DND-41 (cell line): ENCODE measurements at regions not wholly inside any gene's neighbourhood (a gene's known extent, or its start where the extent isn't known, plus 50 kb on each side); places are given as distances from the start of the nearest gene placed in this dataset.

Experiments
- EZH2 ChIP-seq: IDR thresholded peaks from 3 replicates; pipeline ENCODE4 v1.6.1; 2012; ENCODE audit warnings: borderline replicate concordance, low read depth, mild to moderate bottlenecking, moderate library complexity, low read length, inconsistent platforms; ENCODE audit not compliant: severe bottlenecking
- TF ChIP-seq, protein P1 (sequence below): IDR thresholded peaks from 2 replicates; pipeline ENCODE4 v1.5.1; 2012; ENCODE audit warnings: borderline replicate concordance, low read length, moderate library complexity, mild to moderate bottlenecking; ENCODE audit not compliant: poor library complexity, severe bottlenecking; ENCODE audit errors: extremely low read depth

DNA sequence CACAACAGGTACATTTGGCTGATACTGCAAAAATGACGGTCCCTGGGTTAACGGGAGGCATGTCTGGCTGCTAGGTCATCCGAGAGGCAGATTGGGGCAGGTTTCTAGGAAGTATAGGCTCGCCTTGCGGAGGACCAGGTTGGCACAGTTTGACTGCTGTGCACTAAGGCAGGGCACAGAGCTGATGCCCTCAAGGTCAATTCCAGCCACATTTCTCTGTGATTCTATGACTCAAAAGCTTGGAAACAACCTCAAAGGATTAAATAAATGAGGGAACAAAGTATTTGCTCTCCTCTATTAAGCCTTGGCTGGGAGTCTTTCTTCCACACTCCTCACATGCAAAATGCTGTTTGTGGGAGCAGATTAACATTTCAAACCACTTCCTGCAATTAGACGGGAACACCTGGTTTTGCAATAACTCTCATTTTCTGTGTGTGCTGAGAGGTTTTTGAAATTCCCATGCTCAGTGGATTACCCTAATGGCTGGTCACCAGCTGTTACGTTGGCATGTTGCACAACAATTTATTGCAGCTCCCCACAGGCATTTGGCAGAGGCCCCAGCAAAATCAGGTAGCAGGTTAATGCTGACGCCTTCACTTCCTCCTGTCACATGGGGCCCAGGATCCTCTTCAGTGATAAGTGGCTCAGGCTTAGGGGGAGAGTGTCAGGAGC lies 61.0 kb upstream of the PLET1 start:
- TF ChIP-seq, protein P1, sequence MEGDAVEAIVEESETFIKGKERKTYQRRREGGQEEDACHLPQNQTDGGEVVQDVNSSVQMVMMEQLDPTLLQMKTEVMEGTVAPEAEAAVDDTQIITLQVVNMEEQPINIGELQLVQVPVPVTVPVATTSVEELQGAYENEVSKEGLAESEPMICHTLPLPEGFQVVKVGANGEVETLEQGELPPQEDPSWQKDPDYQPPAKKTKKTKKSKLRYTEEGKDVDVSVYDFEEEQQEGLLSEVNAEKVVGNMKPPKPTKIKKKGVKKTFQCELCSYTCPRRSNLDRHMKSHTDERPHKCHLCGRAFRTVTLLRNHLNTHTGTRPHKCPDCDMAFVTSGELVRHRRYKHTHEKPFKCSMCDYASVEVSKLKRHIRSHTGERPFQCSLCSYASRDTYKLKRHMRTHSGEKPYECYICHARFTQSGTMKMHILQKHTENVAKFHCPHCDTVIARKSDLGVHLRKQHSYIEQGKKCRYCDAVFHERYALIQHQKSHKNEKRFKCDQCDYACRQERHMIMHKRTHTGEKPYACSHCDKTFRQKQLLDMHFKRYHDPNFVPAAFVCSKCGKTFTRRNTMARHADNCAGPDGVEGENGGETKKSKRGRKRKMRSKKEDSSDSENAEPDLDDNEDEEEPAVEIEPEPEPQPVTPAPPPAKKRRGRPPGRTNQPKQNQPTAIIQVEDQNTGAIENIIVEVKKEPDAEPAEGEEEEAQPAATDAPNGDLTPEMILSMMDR: no peak
- no peak for TF ChIP-seq EZH2
